Stimulated activated CD4-positive, alpha-beta T cell treated with anti-CD3 and anti-CD28 coated beads, TNF-alpha, amount 100 ng/mL, for 4 hours (primary cell): ENCODE measurements at regions not wholly inside any gene's neighbourhood (a gene's known extent, or its start where the extent isn't known, plus 50 kb on each side); places are given as distances from the start of the nearest gene placed in this dataset.
"Not testable (repeated sequence)": the region's sequence is repeated elsewhere in the genome, so short reads cannot be mapped to it uniquely, and the experiment has no call there.

Experiments used
- DNase-seq, 3 experiments: peaks; one replicate each; pipeline ENCODE4 v3.0.0-alpha.2; 2020; ENCODE audit warnings: low read depth in 3 of 3

- no peak for DNase-seq
Observed at GRCh38 chr12:68479261-68479895, 131.3 kb upstream of the RAP1B start.

DNA sequence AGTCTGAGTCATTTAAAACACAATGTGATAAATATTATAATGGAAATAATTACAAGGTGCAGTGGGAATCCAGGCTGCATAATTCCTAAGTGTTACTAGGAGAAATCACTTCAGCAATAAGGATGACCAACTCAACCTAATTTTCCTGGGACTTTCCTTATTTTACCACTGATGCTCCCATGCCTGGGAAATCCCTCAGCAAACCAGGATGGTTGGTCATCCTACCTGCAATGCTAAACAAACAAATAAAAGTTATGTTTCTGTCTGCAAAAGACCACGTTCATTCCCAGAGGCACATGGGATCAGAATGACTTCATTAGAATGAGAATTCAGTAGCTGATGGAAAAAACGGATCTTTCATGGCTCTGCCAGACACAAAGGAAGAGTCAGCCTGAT, 130.8 kb upstream of the RAP1B start:
- DNase-seq = no peak

- DNase-seq = no peak
Observed at GRCh38 chr12:68480526-68480925, 130.2 kb upstream of the RAP1B start.

DNA sequence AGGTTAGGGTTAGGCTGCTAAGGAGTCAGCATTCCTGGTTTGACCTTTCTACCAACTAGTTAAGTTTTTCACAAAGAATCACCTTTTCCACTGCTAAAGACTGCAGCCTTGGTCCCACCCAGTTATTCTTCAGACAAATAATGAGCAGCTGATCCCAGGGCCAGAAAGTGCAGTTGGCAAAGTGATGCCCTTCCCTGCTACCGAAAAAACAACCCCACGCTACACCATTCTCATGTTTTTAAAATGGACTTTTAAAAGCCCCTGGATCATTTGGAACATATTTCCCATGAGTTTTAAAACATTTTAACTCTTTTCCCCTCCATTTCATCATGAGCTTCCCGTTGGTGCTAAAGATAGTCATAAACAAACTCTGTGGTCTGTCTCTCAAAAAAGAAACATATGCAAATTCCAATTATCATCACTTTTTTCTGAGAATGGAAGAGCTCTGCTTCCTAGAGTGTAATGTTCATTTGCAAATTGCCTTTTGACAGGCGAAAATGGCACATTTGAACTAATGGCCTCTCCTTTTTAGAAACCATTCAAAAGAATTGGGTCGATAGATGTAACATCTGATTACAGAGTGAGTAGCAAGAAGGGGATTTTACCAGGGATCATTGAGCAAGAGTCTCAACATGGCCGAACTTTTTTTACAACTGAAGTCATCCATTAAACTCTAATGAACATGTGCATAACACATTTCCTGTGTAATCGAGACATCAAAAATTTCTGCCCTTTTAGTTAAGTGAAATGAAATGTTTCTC, 129.3 kb upstream of the RAP1B start:
- DNase-seq = no peak

- no peak for DNase-seq
Observed at GRCh38 chr12:68482014-68482413, 128.7 kb upstream of the RAP1B start.

- DNase-seq = no peak
Observed at GRCh38 chr12:68482660-68483059, 128.0 kb upstream of the RAP1B start.

- no peak for DNase-seq
Observed at GRCh38 chr12:68483592-68484383, 126.9 kb upstream of the RAP1B start.

DNA sequence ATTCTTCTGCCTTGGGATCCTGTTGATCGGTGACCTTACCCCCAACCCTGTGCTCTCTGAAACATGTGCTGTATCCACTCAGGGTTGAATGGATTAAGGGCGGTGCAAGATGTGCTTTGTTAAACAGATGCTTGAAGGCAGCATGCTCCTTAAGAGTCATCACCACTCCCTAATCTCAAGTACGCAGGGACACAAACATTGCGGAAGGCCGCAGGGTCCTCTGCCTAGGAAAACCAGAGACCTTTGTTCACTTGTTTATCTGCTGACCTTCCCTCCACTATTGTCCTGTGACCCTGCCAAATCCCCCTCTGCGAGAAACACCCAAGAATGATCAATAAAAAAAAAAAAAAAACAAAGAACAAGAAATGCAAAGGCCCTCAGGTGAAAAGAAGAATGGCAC, 126.1 kb upstream of the RAP1B start:
- not testable (repeated sequence) for DNase-seq

- not testable (repeated sequence) for DNase-seq
Observed at GRCh38 chr12:68486449-68486848, 124.2 kb upstream of the RAP1B start.

DNA sequence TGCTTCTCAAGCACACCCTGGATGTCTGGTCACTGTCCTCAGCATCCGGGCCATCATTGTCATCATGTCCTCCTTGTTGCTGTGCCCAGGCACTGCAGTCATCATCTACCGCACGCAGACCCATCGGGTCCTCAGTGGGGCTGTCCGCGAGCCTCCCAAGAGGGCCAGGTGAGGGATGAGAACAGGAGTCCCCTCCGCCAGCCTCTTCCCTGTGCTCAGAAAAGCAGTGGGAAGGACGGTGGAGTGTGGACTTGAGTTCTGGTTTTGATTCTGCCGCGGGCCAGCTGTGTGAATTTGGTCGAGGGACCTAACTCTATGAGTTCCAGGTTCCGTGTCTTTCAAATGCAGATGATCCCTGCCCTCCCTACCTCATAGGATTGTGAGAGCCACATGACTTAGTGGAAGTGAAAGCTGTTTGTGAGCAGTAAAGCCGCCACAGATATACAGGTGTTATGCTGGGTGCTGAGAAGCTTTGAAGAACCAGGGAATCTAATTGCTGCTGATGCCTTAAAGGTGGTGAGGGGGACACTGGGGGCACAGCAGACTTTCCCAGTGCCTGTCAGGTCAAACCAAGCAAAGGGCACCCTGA, 122.9 kb upstream of the RAP1B start:
- DNase-seq = no peak

- no peak for DNase-seq
Observed at GRCh38 chr12:68489273-68489672, 121.4 kb upstream of the RAP1B start.

DNA sequence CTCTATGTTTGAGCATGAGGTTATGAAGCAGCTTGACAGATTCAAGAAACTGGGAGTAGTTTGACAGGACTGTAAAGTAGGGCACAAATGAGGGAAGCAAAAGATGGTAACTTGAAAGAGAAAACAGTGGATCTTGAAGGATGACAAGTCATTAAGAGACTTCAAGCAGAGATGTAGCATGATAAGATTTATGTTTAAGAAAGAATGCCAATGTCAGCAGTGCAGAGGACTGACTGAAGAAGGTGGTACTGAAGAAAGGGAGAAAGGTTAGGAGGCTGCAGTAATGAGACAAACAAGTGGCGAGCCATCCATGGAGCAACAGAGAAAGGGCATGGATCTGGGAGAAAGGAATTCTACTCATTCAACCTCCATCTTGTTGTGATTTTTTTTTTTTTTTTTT, 120.2 kb upstream of the RAP1B start:
- DNase-seq = no peak

- DNase-seq = no peak
Observed at GRCh38 chr12:68491204-68491960, 119.3 kb upstream of the RAP1B start.

DNA sequence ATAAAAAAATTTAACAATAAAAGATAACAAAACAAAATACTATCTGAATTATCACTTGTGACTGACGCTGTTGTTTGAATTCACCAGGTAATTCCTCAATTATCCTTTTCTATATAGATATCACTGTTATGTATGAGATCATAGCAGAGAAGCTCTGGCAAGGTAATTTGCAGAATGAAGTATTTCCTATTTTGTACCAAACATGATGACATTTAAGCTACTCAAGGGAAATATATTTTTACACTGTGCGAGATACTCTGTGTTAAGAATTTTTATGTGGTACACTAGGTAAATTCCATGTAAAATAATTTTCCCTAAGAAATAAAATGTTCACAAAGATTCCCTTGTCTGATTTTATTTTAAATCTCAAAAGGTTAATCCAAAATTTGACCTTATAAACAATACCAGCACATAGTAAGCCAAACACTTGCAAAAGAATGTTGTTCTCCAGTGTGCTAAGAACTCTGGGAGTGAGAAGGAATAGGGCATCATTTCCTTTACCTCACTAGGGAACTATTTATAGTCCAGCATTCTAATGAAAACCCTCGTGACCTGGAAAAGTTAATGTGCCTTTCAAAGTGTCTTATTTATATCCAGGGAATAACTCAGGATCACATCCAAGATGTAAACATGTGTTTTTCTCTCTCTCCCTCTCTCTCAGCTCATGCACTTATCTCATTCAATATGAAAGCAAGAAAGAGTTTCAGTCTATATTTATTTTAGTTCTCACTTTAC, 115.2 kb upstream of the RAP1B start:
- no peak for DNase-seq

GRCh38 chr12:68497107-68497506, 113.6 kb upstream of the RAP1B start:
- DNase-seq = no peak

DNA sequence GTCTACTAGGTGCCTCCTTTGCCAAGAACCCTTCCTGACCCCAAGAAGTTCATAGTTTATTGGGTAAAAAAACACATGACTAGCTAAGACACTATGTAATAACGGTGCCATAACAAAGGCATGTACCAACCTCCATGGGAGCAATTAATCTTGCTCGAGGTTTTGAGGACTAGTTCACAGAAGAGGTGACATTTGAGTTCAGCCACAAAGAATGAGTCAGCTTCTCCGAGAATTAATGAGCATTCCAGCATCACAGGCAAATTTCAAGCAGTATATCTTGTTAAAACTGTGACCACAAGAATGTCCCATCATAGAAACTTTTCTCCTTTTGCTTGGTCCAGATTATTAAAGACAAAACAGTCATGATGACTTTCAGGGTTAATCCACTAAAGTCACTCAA, 113.0 kb upstream of the RAP1B start:
- no peak for DNase-seq

DNA sequence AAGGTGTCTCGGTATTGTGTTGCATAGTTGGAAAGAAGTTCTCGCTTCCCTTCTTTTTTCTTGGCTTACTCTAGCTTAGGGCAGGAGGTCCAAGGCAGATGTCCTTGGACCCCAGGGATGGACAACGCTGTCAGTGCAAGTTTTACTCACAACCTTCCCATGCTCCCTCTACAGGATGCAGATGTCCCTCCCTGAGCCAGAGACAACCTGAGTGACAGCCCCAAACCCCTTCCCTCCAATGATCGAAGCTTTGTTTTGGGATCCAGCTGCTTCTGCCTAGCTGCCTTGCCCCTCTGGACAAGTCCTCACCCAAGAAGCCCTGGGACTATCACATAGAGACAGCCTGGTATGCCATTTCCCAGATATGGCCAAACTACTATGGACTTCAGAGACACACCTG, 112.0 kb upstream of the RAP1B start:
- DNase-seq = no peak

DNA sequence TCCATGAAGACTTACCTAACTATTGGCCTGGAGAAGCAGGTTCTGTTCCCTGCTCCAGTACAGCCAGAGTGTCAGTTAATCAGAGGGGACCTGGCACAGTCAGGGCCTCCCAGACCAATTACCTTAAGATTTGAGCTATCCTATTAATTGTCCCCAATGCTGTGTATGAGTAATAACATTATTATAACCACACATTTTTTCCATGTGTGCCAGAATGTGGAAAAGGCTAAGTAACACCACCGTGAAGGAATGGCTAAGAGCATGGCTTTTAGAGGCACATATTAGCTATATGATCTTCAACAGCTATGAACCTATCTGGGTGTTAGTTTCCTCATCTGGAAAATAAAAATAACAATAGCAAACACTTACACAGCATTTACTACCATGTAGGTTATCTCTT, 111.1 kb upstream of the RAP1B start:
- no peak for DNase-seq

DNA sequence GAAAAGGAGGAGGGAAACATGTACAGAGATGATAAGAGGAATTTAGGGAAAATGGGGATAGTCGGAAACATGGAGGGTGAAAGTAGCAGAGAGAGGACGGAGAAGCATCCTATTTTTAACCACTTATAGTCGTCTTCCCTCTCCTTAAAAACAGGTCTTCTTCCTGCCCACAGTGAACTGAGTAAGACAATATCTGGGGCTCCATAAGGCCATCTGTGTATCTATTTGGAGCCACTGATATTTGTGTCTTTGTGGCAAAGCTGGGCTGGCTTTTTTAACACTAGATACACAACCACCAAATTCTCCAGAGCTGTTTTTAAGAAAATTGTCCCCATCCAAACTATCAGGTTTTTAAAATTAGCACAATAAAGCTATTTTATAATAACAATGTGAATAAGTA, 109.5 kb upstream of the RAP1B start:
- no peak for DNase-seq

- no peak for DNase-seq
Observed at GRCh38 chr12:68505970-68506369, 104.7 kb upstream of the RAP1B start.

DNA sequence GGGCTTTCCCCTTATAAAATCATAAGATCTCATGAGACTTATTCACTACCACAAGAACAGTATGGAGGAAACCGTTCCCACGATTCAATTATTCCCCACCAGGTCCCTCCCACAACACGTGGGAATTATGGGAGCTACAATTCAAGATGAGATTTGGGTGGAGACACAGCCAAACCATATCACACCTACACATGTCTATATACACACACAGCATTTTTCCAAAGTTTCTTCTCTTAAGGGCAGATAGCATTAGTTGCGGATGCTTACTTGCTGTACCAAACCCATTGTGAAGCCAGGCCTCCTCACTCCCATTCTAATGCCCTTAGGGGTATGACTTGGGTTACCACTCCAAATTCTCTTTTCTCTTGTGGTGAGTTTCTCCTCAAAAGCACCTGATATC, 104.1 kb upstream of the RAP1B start:
- no peak for DNase-seq
